ENCODE measurements at regions not wholly inside any gene's neighbourhood (a gene's known extent, or its start where the extent isn't known, plus 50 kb on each side); places are given as distances from the start of the nearest gene placed in this dataset.

- TF ChIP-seq REST (IDR thresholded peaks at IDR 0.05; ENCODE audit: insufficient read depth in 1 of 2, low read depth in 2 of 2, low read length in 2 of 2) (no peak), POLR2AphosphoS5 (IDR thresholded peaks at IDR 0.05; ENCODE audit: low read depth, low read length) (no peak), TAF1 (IDR thresholded peaks at IDR 0.05; ENCODE audit: borderline replicate concordance, insufficient read depth, low read length) (no peak), SIN3A (IDR thresholded peaks at IDR 0.05; ENCODE audit: borderline replicate concordance, insufficient read depth, low read length) (no peak), FOXP2 (optimal IDR thresholded peaks at IDR 0.05; ENCODE audit: borderline replicate concordance, extremely low read depth, extremely low read length, insufficient read depth) (no peak)
Observed at GRCh38 chr9:126056312-126057021, 270.2 kb upstream of the MVB12B start.

Measured in PFSK-1 (cell line).